Colonic mucosa (tissue), 4 donors: ENCODE measurements at regions not wholly inside any gene's neighbourhood (a gene's known extent, or its start where the extent isn't known, plus 50 kb on each side); places are given as distances from the start of the nearest gene placed in this dataset.

Experiments used
- DNase-seq: peaks from one replicate; pipeline ENCODE4 v3.0.0-alpha.2; 2020
- H3K27ac ChIP-seq: fragments of 200-600 bp; one replicate; pipeline ENCODE4 v1.8.0; 2021
- H3K27me3 ChIP-seq: fragments of 200-600 bp; one replicate; pipeline ENCODE4 v1.8.0; 2021
- H3K36me3 ChIP-seq: fragments of 200-600 bp; one replicate; pipeline ENCODE4 v1.8.0; 2021
- H3K4me1 ChIP-seq: fragments of 200-600 bp; one replicate; pipeline ENCODE4 v1.8.0; 2021; ENCODE audit warnings: mild to moderate bottlenecking
- H3K4me3 ChIP-seq: fragments of 200-600 bp; one replicate; pipeline ENCODE4 v1.8.0; 2021
- H3K9ac ChIP-seq, 2 donors: one replicate each; pipeline ENCODE4 v1.7.0; 2013; ENCODE audit warnings: control low read depth in 2 of 2, low read depth in 2 of 2, low read length in 2 of 2
- H3K9me3 ChIP-seq: fragments of 200-600 bp; one replicate; pipeline ENCODE4 v1.8.0; 2021
- intact Hi-C: fragments of 100-400 bp; cut with DNase I; formaldehyde crosslinking; loops from one replicate; pipeline ENCODE4 v1.14.1; 2022
- TF ChIP-seq, protein P1 (sequence below): fragments of 200-600 bp; IDR thresholded peaks from one replicate; pipeline ENCODE4 v1.8.0; 2022; ENCODE audit warnings: antibody characterized with exemption, mild to moderate bottlenecking
- donor health status: healthy.
- donor health status: DM: no; HTN: no; CAD: no.
- donor health status: DM: no; HTN: no; CAD: no.

GRCh38 chr15:98394546-98394945 lies 253.8 kb upstream of the IGF1R start:
- Histone ChIP-seq H3K4me3 (no peak overlapping the region), H3K9ac (no peak overlapping the region), H3K36me3 (no peaks in the 10 kb centered on the region), H3K4me1 (no peaks in the 10 kb centered on the region), H3K27ac (no peak overlapping the region), H3K27me3 (no peaks in the 10 kb centered on the region), H3K9me3 (no peaks in the 10 kb centered on the region)
- intact Hi-C loops, result no loop called here
- DNase-seq, result no peak
- TF ChIP-seq, protein P1, sequence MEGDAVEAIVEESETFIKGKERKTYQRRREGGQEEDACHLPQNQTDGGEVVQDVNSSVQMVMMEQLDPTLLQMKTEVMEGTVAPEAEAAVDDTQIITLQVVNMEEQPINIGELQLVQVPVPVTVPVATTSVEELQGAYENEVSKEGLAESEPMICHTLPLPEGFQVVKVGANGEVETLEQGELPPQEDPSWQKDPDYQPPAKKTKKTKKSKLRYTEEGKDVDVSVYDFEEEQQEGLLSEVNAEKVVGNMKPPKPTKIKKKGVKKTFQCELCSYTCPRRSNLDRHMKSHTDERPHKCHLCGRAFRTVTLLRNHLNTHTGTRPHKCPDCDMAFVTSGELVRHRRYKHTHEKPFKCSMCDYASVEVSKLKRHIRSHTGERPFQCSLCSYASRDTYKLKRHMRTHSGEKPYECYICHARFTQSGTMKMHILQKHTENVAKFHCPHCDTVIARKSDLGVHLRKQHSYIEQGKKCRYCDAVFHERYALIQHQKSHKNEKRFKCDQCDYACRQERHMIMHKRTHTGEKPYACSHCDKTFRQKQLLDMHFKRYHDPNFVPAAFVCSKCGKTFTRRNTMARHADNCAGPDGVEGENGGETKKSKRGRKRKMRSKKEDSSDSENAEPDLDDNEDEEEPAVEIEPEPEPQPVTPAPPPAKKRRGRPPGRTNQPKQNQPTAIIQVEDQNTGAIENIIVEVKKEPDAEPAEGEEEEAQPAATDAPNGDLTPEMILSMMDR, result no peak

GRCh38 chr15:98395974-98396610 lies 252.2 kb upstream of the IGF1R start:
- no peaks in the 10 kb centered on the region for H3K9me3 ChIP-seq
- H3K9ac ChIP-seq, result no peak overlapping the region
- TF ChIP-seq, protein P1, result no peak
- no peak overlapping the region for H3K4me3 ChIP-seq
- no peaks in the 10 kb centered on the region for H3K27me3 ChIP-seq
- H3K36me3 ChIP-seq, result no peaks in the 10 kb centered on the region
- H3K27ac ChIP-seq, result no peak overlapping the region
- no peaks in the 10 kb centered on the region for H3K4me1 ChIP-seq
- no peak for DNase-seq
- intact Hi-C loops, result no loop called here

DNA sequence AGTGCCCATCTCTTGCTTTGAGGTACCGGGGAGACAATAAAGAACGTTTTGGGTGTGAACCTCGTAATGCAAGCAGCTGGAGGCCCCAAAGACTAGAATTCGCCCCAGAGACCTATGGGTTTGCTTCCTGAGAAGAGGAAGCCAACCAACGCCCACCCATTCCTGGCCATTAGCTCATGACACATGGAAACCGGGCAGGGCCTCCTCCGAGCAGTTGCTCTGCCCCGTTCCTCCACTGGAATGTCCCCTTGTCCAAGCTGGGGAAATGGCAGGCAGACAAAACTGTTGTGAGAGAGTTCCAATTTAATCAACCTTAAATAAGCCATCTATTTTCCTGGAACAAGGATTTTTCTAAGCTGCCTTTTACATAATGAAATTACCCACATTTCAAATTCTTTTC lies 250.9 kb upstream of the IGF1R start:
- intact Hi-C loops, result no loop called here
- H3K4me1 ChIP-seq, result no peaks in the 10 kb centered on the region
- no peak overlapping the region for H3K4me3 ChIP-seq
- H3K9ac ChIP-seq, result no peak overlapping the region
- no peaks in the 10 kb centered on the region for H3K27me3 ChIP-seq
- DNase-seq, result no peak
- no peaks in the 10 kb centered on the region for H3K36me3 ChIP-seq
- no peaks in the 10 kb centered on the region for H3K9me3 ChIP-seq
- TF ChIP-seq, protein P1, result no peak
- no peak overlapping the region for H3K27ac ChIP-seq

- DNase-seq, result no peak
- Histone ChIP-seq H3K9me3 (no peaks in the 10 kb centered on the region), H3K27me3 (no peaks in the 10 kb centered on the region), H3K27ac (no peak overlapping the region), H3K9ac (no peak overlapping the region), H3K36me3 (no peaks in the 10 kb centered on the region), H3K4me1 (no peaks in the 10 kb centered on the region), H3K4me3 (no peak overlapping the region)
- TF ChIP-seq, protein P1, result no peak
- intact Hi-C loops, result no loop called here
These were observed 250.3 kb upstream of the IGF1R start for GRCh38 chr15:98398056-98398455.

- DNase-seq, result no peak
- Histone ChIP-seq H3K9ac (no peak overlapping the region), H3K27me3 (no peaks in the 10 kb centered on the region), H3K4me3 (no peak overlapping the region), H3K36me3 (no peaks in the 10 kb centered on the region), H3K27ac (no peak overlapping the region), H3K9me3 (no peaks in the 10 kb centered on the region), H3K4me1 (no peaks in the 10 kb centered on the region)
- intact Hi-C loops, result no loop called here
- TF ChIP-seq, protein P1, result no peak
These were observed 249.5 kb upstream of the IGF1R start for GRCh38 chr15:98398886-98399285.
